GM12878 (cell line): ENCODE measurements at regions not wholly inside any gene's neighbourhood (a gene's known extent, or its start where the extent isn't known, plus 50 kb on each side); places are given as distances from the start of the nearest gene placed in this dataset.

ENCODE experiments used
- ATAC-seq: fragments of 200-7000 bp; cut with Tn5 transposase; 3 replicates; pipeline ENCODE4 v1.9.1; 2020; ENCODE audit warnings: mild to moderate bottlenecking, moderate library complexity
- BruUV-seq: library from RNA; stranded (reverse); fragments of 400-500 nt; replicated peaks from 2 replicates; lab custom pipeline; 2021; lab: Mats Ljungman, UMichigan
- CTCF ChIA-PET: fragments of 300-600 bp; sonication (Branson Sonifier 250); formaldehyde crosslinking; extraction: SDS; loops from one replicate; lab custom pipeline; 2021; ENCODE audit warnings: inconsistent platforms; lab: Yijun Ruan, JAX
- POLR2A ChIA-PET: fragments of 350-600 bp; formaldehyde crosslinking; extraction: SDS; loops from one replicate; lab custom pipeline; 2021; ENCODE audit warnings: inconsistent platforms; lab: Charles Lee
- RAD21 ChIA-PET: fragments of 300-600 bp; sonication (Branson Sonifier 250); formaldehyde crosslinking; loops from one replicate; lab custom pipeline; 2023; ENCODE audit warnings: antibody characterized with exemption; ENCODE audit not compliant: unreplicated experiment; lab: Charles Lee
- SMC1A ChIA-PET: fragments of 300-600 bp; sonication (Branson Sonifier 250); formaldehyde crosslinking; loops from one replicate; lab custom pipeline; 2023; ENCODE audit not compliant: unreplicated experiment, uncharacterized antibody; lab: Charles Lee
- DNase-seq: peaks from one replicate; pipeline ENCODE4 v3.0.0-alpha.2; 2011; ENCODE audit warnings: low read depth, low spot score
- FAIRE-seq: peaks from 3 replicates; lab custom pipeline; 2011; peaks lifted over from hg19 to GRCh38; lab: Jason Lieb, UNC
- H2AFZ ChIP-seq: 2 replicates; pipeline ENCODE4 v1.6.0; 2011; ENCODE audit warnings: low read depth, low read length, control low read depth; ENCODE audit not compliant: control insufficient read depth
- H3K27ac ChIP-seq: 2 replicates; pipeline ENCODE4 v1.5.1; 2011; ENCODE audit warnings: control low read depth; ENCODE audit not compliant: control insufficient read depth, insufficient read depth
- H3K27me3 ChIP-seq, 2 experiments: replicated peaks in 1 of 2; 2 replicates each; pipeline versions ENCODE4 v1.6.0 to v1.6.1; 2011; ENCODE audit warnings: low read length in 1 of 2; ENCODE audit not compliant: control insufficient read depth in 2 of 2, insufficient read depth in 2 of 2
- H3K36me3 ChIP-seq, 2 experiments: 2 replicates each; pipeline ENCODE4 v1.5.1; 2011; ENCODE audit warnings: low read length in 1 of 2; ENCODE audit not compliant: control insufficient read depth in 2 of 2, insufficient read depth in 2 of 2
- H3K4me1 ChIP-seq: 2 replicates; pipeline ENCODE4 v1.6.1; 2011; ENCODE audit warnings: mild to moderate bottlenecking, low read length, moderate library complexity, mixed read lengths; ENCODE audit not compliant: control insufficient read depth, insufficient read depth
- H3K4me2 ChIP-seq: 2 replicates; pipeline ENCODE4 v1.6.0; 2011; ENCODE audit warnings: control low read depth; ENCODE audit not compliant: control insufficient read depth, insufficient read depth
- H3K4me3 ChIP-seq: fragments of 200-600 bp; sonication (generic); 2 replicates; pipeline ENCODE4 v1.5.1; 2016
- H3K79me2 ChIP-seq: 2 replicates; pipeline ENCODE4 v1.6.0; 2011; ENCODE audit warnings: low read length; ENCODE audit not compliant: control insufficient read depth, insufficient read depth
- H3K9ac ChIP-seq: 2 replicates; pipeline ENCODE4 v1.8.0; 2011; ENCODE audit warnings: low read length, control low read depth, mixed read lengths; ENCODE audit not compliant: control insufficient read depth, insufficient read depth
- H3K9me3 ChIP-seq: replicated peaks from 3 replicates; pipeline ENCODE4 v1.5.1; 2011; ENCODE audit warnings: mild to moderate bottlenecking, low read length; ENCODE audit not compliant: control insufficient read depth, insufficient read depth
- H4K20me1 ChIP-seq: 2 replicates; pipeline ENCODE4 v1.6.0; 2011; ENCODE audit not compliant: control insufficient read depth, insufficient read depth
- ASH2L ChIP-seq: fragments of 300-600, 200-600 bp; sonication (generic); IDR thresholded peaks from 2 replicates; pipeline ENCODE4 v1.6.1; 2017; ENCODE audit warnings: low read depth, mild to moderate bottlenecking, borderline replicate concordance
- CREB1 ChIP-seq: IDR thresholded peaks from 2 replicates; pipeline ENCODE4 v1.6.1; 2012; ENCODE audit warnings: low read depth, mild to moderate bottlenecking, inconsistent platforms
- JUND ChIP-seq: IDR thresholded peaks from 2 replicates; pipeline ENCODE4 v1.6.1; 2012; ENCODE audit warnings: low read depth, mild to moderate bottlenecking, low read length, improper control_type of control experiment, moderate library complexity
- NR2F1 ChIP-seq: fragments of 450-650 bp; conservative IDR thresholded peaks from 2 replicates; pipeline ENCODE4 v1.6.1; 2017; ENCODE audit warnings: mild to moderate bottlenecking
- STAT1 ChIP-seq: fragments of 450-650 bp; conservative IDR thresholded peaks from 2 replicates; pipeline ENCODE4 v1.6.1; 2014; ENCODE audit warnings: antibody characterized with exemption, mild to moderate bottlenecking
- TAF1 ChIP-seq: IDR thresholded peaks from 2 replicates; pipeline ENCODE4 v1.6.1; 2011; ENCODE audit warnings: mild to moderate bottlenecking, low read depth, low read length, borderline replicate concordance
- USF2 ChIP-seq: IDR thresholded peaks from 2 replicates; pipeline ENCODE4 v1.6.1; 2011; ENCODE audit warnings: low read depth, low read length, improper control_type of control experiment, borderline replicate concordance
- ZZZ3 ChIP-seq: IDR thresholded peaks from 2 replicates; pipeline ENCODE4 v1.6.1; 2011; ENCODE audit warnings: low read depth; ENCODE audit not compliant: control insufficient read depth, insufficient read length
- WGBS: methylation state at CpG from one replicate; pipeline ENCODE4 v1.1.6; 2016; ENCODE audit warnings: low lambda C conversion rate; ENCODE audit not compliant: insufficient replicate concordance, insufficient coverage; ENCODE audit errors: missing lambda C conversion rate; 5-methylcytosine and 5-hydroxymethylcytosine counted together
- in situ Hi-C: fragments of 300-500 bp; cut with MboI; formaldehyde crosslinking; loops from 9 replicates; pipeline ENCODE4 v1.14.3; 2018; ENCODE audit warnings: mixed read lengths
- intact Hi-C: fragments of 100-400 bp; cut with micrococcal nuclease; formaldehyde crosslinking; loops from one replicate; pipeline ENCODE4 v1.14.2; 2022; ENCODE audit not compliant: unreplicated experiment

GRCh38 chr5:171535162-171535561, 115.7 kb downstream of the FGF18 start:
- CTCF ChIA-PET, result interaction anchor here (0.7 kb wide), 1 partner anchor 117 kb away, joined by 3 read pairs; no protein-coding TSS in a partner anchor
- H3K27me3 ChIP-seq, result peaks cover 0 to under 1% of the 10 kb centered on the region in 2 experiments; a peak in 1 of 4 replicates
- no peak overlapping the region for H3K4me2 ChIP-seq
- no peak overlapping the region for H2AFZ ChIP-seq
- H3K9me3 ChIP-seq, result no peaks in the 10 kb centered on the region
- no peak overlapping the region for H3K9ac ChIP-seq
- no peaks in the 10 kb centered on the region for H3K4me1 ChIP-seq
- no peaks in the 10 kb centered on the region for H4K20me1 ChIP-seq
- no peaks in the 10 kb centered on the region for H3K79me2 ChIP-seq
- FAIRE-seq (no peak), ATAC-seq (no peak), DNase-seq (no peak)
- 36% methylated on average over 1 of the region's 1 CpG for WGBS
- H3K36me3 ChIP-seq, result no peaks in the 10 kb centered on the region
- SMC1A ChIA-PET, result no interaction called here
- intact Hi-C loops, result no loop called here
- POLR2A ChIA-PET, result no interaction called here
- H3K4me3 ChIP-seq, result no peak overlapping the region
- RAD21 ChIA-PET, result no interaction called here
- in situ Hi-C loops, result no loop called here
- no peak overlapping the region for H3K27ac ChIP-seq
- no TSS peak for BruUV-seq
- TF ChIP-seq CREB1 (no peak), USF2 (no peak)

GRCh38 chr5:171537070-171537849, 117.8 kb downstream of the FGF18 start:
- Histone ChIP-seq H4K20me1 (no peaks in the 10 kb centered on the region), H3K9ac (no peak overlapping the region), H3K27ac (no peak overlapping the region), H2AFZ (no peak overlapping the region), H3K4me1 (no peaks in the 10 kb centered on the region), H3K27me3 (peaks cover 0 to 1% of the 10 kb centered on the region in 2 experiments; a peak in 1 of 4 replicates), H3K4me2 (no peak overlapping the region), H3K36me3 (no peaks in the 10 kb centered on the region), H3K9me3 (no peaks in the 10 kb centered on the region), H3K79me2 (no peaks in the 10 kb centered on the region), H3K4me3 (no peak overlapping the region)
- ATAC-seq, result no peak
- no TSS peak for BruUV-seq
- SMC1A ChIA-PET, result no interaction called here
- TF ChIP-seq ASH2L, result no peak
- no peak for TF ChIP-seq ZZZ3
- no peak for TF ChIP-seq NR2F1
- no peak for TF ChIP-seq STAT1
- no peak for TF ChIP-seq TAF1
- no peak for TF ChIP-seq JUND
- CTCF ChIA-PET, result no interaction called here
- RAD21 ChIA-PET, result no interaction called here
- WGBS, result 33% methylated on average over 9 of the region's 9 CpGs
- DNase-seq, result no peak
- FAIRE-seq, result no peak
- POLR2A ChIA-PET, result interaction anchor here (1.7 kb wide), 1 partner anchor 218 kb away, joined by 3 read pairs; no protein-coding TSS in a partner anchor
- intact Hi-C loops (no loop called here), in situ Hi-C loops (no loop called here)
